AG04449 (cell line): ENCODE measurements at regions not wholly inside any gene's neighbourhood (a gene's known extent, or its start where the extent isn't known, plus 50 kb on each side); places are given as distances from the start of the nearest gene placed in this dataset.

Experiments used
- CTCF ChIA-PET: fragments of 350-600 bp; formaldehyde crosslinking; extraction: SDS; loops from one replicate; lab custom pipeline; 2021; ENCODE audit warnings: antibody characterized with exemption; lab: Yijun Ruan, JAX
- POLR2A ChIA-PET: fragments of 400-600, 350-600 bp; formaldehyde crosslinking; extraction: SDS; loops from one replicate; lab custom pipeline; 2020; ENCODE audit warnings: antibody characterized with exemption, inconsistent platforms; lab: Yijun Ruan, JAX
- DNase-seq: peaks from one replicate; pipeline ENCODE4 v3.0.0-alpha.2; 2010; ENCODE audit warnings: low read depth, low spot score
- H3K4me3 ChIP-seq: 2 replicates; pipeline ENCODE4 v1.5.1; 2011; ENCODE audit warnings: low read depth, mild to moderate bottlenecking, control low read depth, low read length
- TF ChIP-seq, protein P1 (sequence below): IDR thresholded peaks from one replicate; pipeline ENCODE4 v1.5.1; 2011; ENCODE audit warnings: mild to moderate bottlenecking, moderate library complexity, low read length, control low read depth, inconsistent platforms; ENCODE audit not compliant: insufficient read depth; ENCODE audit errors: missing control alignments

DNA sequence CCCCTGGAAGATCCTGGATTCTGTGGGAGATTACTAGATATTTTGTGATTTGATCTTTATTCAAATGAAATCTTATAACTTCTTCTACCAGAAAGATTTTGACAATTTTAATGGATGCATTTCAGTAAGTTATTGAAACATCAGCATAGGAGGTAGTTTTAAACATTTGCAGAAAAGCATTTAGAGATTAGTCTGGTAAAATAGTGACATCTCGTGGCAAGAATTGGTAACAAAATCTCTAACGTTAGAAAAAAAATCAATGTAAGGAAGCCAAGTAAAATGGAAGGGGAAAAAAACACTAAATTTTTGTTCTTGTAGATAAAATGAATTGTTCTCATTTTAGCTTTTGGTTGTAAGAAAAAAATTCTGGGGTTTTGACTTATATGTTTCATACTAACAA is 73.3 kb downstream of the TASL start:
- ChIA-PET CTCF (interaction anchor here (0.9 to 2.8 kb wide), 6 partner anchors 17 to 231 kb away, joined by 3 to 14 read pairs (median 3); no protein-coding TSS in a partner anchor), POLR2A (no interaction called here)
- H3K4me3 ChIP-seq = no peak overlapping the region
- TF ChIP-seq, protein P1, sequence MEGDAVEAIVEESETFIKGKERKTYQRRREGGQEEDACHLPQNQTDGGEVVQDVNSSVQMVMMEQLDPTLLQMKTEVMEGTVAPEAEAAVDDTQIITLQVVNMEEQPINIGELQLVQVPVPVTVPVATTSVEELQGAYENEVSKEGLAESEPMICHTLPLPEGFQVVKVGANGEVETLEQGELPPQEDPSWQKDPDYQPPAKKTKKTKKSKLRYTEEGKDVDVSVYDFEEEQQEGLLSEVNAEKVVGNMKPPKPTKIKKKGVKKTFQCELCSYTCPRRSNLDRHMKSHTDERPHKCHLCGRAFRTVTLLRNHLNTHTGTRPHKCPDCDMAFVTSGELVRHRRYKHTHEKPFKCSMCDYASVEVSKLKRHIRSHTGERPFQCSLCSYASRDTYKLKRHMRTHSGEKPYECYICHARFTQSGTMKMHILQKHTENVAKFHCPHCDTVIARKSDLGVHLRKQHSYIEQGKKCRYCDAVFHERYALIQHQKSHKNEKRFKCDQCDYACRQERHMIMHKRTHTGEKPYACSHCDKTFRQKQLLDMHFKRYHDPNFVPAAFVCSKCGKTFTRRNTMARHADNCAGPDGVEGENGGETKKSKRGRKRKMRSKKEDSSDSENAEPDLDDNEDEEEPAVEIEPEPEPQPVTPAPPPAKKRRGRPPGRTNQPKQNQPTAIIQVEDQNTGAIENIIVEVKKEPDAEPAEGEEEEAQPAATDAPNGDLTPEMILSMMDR = no peak
- DNase-seq = no peak

DNA sequence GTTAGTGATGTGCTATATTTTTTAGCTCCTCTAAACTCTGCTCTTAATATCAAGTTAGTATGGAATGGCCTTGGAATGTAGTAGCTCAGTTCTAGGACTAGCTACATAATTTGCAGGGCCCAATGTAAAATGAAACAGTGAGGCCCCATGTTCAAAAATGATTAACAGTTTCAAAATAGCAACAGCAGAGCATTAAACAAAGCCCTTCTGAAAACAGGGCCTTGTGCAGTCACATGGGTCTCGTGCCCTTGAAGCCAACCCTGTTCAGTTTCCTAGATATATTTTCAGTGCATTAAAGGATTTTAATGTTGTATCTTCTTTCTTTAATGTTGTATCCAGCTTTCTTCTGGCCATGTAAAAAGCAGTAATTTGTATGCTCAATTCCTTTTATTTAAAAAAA is 82.1 kb downstream of the TASL start:
- H3K4me3 ChIP-seq = no peak overlapping the region
- CTCF ChIA-PET = interaction anchor here (0.6 kb wide), 1 partner anchor 279 kb away, joined by 3 read pairs; no protein-coding TSS in a partner anchor
- TF ChIP-seq, protein P1 = no peak
- DNase-seq = no peak
- POLR2A ChIA-PET = no interaction called here

DNA sequence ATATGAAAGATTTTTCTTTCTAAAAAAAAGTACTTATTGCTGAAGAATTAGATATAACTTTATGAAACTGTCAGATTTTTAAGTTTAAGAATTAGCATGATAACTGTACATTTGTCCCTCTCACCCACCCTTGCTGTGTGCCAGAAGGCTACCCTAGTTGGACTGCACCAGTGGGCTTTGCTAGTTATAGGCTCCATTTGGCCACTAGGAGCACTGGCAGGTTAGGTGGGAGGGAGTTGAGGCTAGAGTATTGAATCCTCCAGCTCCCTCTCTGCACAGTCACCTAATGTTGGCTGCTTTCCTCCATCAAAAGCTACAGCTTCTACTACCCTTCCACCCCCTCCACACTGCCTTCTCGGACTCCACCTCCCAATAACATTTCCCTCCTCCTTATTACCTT is 84.2 kb downstream of the TASL start:
- no peak overlapping the region for H3K4me3 ChIP-seq
- CTCF ChIA-PET = no interaction called here
- TF ChIP-seq, protein P1 = no peak
- no peak for DNase-seq
- POLR2A ChIA-PET = no interaction called here

DNA sequence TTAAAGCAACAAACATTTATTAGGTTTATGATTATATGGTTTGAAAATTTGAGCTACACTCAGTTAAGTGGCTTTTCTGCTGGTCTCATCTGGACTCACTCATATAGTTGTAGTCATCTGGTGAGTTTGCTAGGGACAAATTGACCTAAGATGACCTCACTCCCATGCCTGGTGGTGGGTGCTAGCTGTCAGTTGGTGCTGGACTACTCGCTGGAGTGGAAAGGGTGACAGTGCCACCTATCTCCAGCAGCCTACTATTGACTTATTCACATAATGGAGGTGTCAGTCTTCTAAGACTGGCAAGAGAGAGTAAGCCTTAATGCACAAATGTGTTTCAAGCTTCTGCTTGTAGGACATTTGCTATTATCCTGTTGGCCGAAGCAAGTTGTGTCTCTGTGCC is 88.2 kb downstream of the TASL start:
- DNase-seq = no peak

DNA sequence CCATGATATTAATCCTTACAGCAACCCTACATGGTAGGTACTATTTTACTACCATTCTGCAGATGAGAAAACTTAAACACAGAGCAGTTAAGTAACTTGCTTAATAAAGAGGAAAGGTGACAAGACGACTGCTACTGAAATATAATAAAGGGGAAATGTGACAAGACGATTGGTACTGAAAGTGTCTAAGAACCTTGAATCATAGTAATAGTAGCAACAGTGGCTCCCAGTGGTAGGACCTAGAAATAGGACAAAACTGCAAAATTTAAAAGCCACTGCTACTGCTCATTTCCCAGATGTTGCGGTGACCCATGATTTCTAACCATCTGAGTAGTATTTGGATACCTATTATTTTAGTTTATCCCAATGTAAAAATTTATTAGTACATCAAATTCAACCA is 89.5 kb downstream of the TASL start:
- CTCF ChIA-PET = interaction anchor here (1.0 kb wide), 1 partner anchor 10 kb away, joined by 3 read pairs; no protein-coding TSS in a partner anchor
- TF ChIP-seq, protein P1 = no peak
- DNase-seq = no peak
- H3K4me3 ChIP-seq = no peak overlapping the region
- POLR2A ChIA-PET = no interaction called here

More for the DNA sequence above, 88.2 kb downstream of the TASL start:
- no peak overlapping the region for H3K4me3 ChIP-seq
- ChIA-PET CTCF (no interaction called here), POLR2A (no interaction called here)
- TF ChIP-seq, protein P1 = no peak

DNA sequence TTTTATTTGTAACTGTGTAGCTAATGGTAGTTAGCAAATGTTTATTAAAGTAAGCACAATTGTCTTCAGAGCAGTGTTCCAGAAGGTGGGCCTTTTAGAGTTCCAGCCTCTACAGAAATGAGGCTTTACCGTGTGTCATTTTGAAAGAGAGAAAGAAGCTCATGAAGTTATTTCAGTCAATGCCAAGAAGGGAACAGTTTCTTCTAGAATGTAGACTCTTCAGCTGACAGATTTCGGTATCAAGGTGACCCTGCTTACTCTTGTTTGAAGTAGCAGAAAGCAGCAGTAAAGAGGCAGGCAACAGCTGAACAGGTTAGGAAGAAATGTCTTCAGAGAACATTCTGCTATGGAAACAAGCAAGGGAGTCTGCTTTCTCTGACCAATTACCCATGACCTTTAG is 93.6 kb downstream of the TASL start:
- ChIA-PET POLR2A (no interaction called here), CTCF (no interaction called here)
- no peak overlapping the region for H3K4me3 ChIP-seq
- TF ChIP-seq, protein P1 = no peak
- DNase-seq = no peak
